ENCODE measurements at regions not wholly inside any gene's neighbourhood (a gene's known extent, or its start where the extent isn't known, plus 50 kb on each side); places are given as distances from the start of the nearest gene placed in this dataset.

- H3K9me3 ChIP-seq (ENCODE audit: low read length), result no peaks in the 10 kb centered on the region
- TF ChIP-seq CTCF (IDR thresholded peaks at IDR 0.05; ENCODE audit: low read length) (no peak), EZH2 (IDR thresholded peaks at IDR 0.05; ENCODE audit: borderline replicate concordance, low read length) (no peak)
Measured at GRCh38 chr3:164550857-164551256, 527.4 kb downstream of the SI start.

GRCh38 chr3:164539215-164539614, 539.1 kb downstream of the SI start:
- Histone ChIP-seq H3F3A (ENCODE audit: insufficient read depth, low read length) (no peaks in the 10 kb centered on the region), H3K9me2 (ENCODE audit: low read depth, low read length) (peaks cover 5% of the 10 kb centered on the region; the same call in 1 of the 2 replicates), H3K79me2 (ENCODE audit: insufficient read depth, low read length) (no peaks in the 10 kb centered on the region), H4K20me1 (ENCODE audit: insufficient read depth, low read length) (no peaks in the 10 kb centered on the region), H3K4me2 (ENCODE audit: low read length) (no peak overlapping the region), H3K9me3 (ENCODE audit: low read length) (no peaks in the 10 kb centered on the region), H3K4me1 (ENCODE audit: insufficient read depth, low read length, severe bottlenecking) (no peaks in the 10 kb centered on the region), H3K36me3 (ENCODE audit: insufficient read depth, low read length) (no peaks in the 10 kb centered on the region), H3K4me3 (ENCODE audit: low read depth, low read length, poor library complexity, severe bottlenecking) (no peak overlapping the region), H3K27ac (ENCODE audit: low read depth, low read length, poor library complexity, severe bottlenecking) (no peak overlapping the region), H3K27me3 (ENCODE audit: insufficient read depth, low read length) (no peaks in the 10 kb centered on the region), H3K9ac (ENCODE audit: low read length) (no peak overlapping the region), H2AFZ (ENCODE audit: low read length) (no peak overlapping the region)
- TF ChIP-seq CTCF (IDR thresholded peaks at IDR 0.05; ENCODE audit: low read length) (no peak), EZH2 (IDR thresholded peaks at IDR 0.05; ENCODE audit: borderline replicate concordance, low read length) (no peak)

More at GRCh38 chr3:164550857-164551256, 527.4 kb downstream of the SI start:
- Histone ChIP-seq H3K79me2 (ENCODE audit: insufficient read depth, low read length) (no peaks in the 10 kb centered on the region), H3K9me2 (ENCODE audit: low read depth, low read length) (no peaks in the 10 kb centered on the region), H3K27ac (ENCODE audit: low read depth, low read length, poor library complexity, severe bottlenecking) (no peak overlapping the region), H3K9ac (ENCODE audit: low read length) (no peak overlapping the region), H3K36me3 (ENCODE audit: insufficient read depth, low read length) (no peaks in the 10 kb centered on the region), H2AFZ (ENCODE audit: low read length) (no peak overlapping the region), H3F3A (ENCODE audit: insufficient read depth, low read length) (no peaks in the 10 kb centered on the region), H4K20me1 (ENCODE audit: insufficient read depth, low read length) (no peaks in the 10 kb centered on the region), H3K4me3 (ENCODE audit: low read depth, low read length, poor library complexity, severe bottlenecking) (no peak overlapping the region), H3K4me1 (ENCODE audit: insufficient read depth, low read length, severe bottlenecking) (no peaks in the 10 kb centered on the region), H3K27me3 (ENCODE audit: insufficient read depth, low read length) (no peaks in the 10 kb centered on the region), H3K4me2 (ENCODE audit: low read length) (no peak overlapping the region)

- no peaks in the 10 kb centered on the region for H3K9me3 ChIP-seq (ENCODE audit: low read length)
- H3K79me2 ChIP-seq (ENCODE audit: insufficient read depth, low read length), result no peaks in the 10 kb centered on the region
- H3K4me1 ChIP-seq (ENCODE audit: insufficient read depth, low read length, severe bottlenecking), result no peaks in the 10 kb centered on the region
- H3F3A ChIP-seq (ENCODE audit: insufficient read depth, low read length), result no peaks in the 10 kb centered on the region
- H3K9me2 ChIP-seq (ENCODE audit: low read depth, low read length), result peaks cover 5% of the 10 kb centered on the region; the same call in 1 of the 2 replicates
- no peak overlapping the region for H2AFZ ChIP-seq (ENCODE audit: low read length)
- H3K4me3 ChIP-seq (ENCODE audit: low read depth, low read length, poor library complexity, severe bottlenecking), result no peak overlapping the region
- TF ChIP-seq CTCF (IDR thresholded peaks at IDR 0.05; ENCODE audit: low read length) (no peak), EZH2 (IDR thresholded peaks at IDR 0.05; ENCODE audit: borderline replicate concordance, low read length) (no peak)
- no peaks in the 10 kb centered on the region for H3K36me3 ChIP-seq (ENCODE audit: insufficient read depth, low read length)
- no peaks in the 10 kb centered on the region for H4K20me1 ChIP-seq (ENCODE audit: insufficient read depth, low read length)
- no peak overlapping the region for H3K9ac ChIP-seq (ENCODE audit: low read length)
- H3K4me2 ChIP-seq (ENCODE audit: low read length), result no peak overlapping the region
- no peak overlapping the region for H3K27ac ChIP-seq (ENCODE audit: low read depth, low read length, poor library complexity, severe bottlenecking)
- H3K27me3 ChIP-seq (ENCODE audit: insufficient read depth, low read length), result no peaks in the 10 kb centered on the region
Measured at GRCh38 chr3:164537485-164537884, 540.8 kb downstream of the SI start.
